Upper lobe of left lung (tissue), 6 donors: ENCODE measurements at regions not wholly inside any gene's neighbourhood (a gene's known extent, or its start where the extent isn't known, plus 50 kb on each side); places are given as distances from the start of the nearest gene placed in this dataset.
A peak's percentile ranks its signal among the peaks of the same experiment; 100 is the strongest.

Source experiments
- ATAC-seq, 2 donors: fragments of 200-7000 bp; cut with Tn5 transposase; one replicate each; pipeline ENCODE4 v1.9.1; 2022; ENCODE audit warnings: mild to moderate bottlenecking in 2 of 2, moderate library complexity in 2 of 2; ENCODE audit not compliant: low FRiP score in 2 of 2
- DNase-seq, 2 donors: peaks; one replicate each; pipeline ENCODE4 v3.0.0-alpha.2; 2019 to 2020
- H3K27ac ChIP-seq, 4 donors: fragments of 200-600 bp; sonication (generic); one replicate each; pipeline ENCODE4 v1.5.1; 2016 to 2019
- H3K27me3 ChIP-seq, 4 donors: fragments of 200-600 bp; sonication (generic); one replicate each; pipeline ENCODE4 v1.5.1; 2017 to 2019
- H3K36me3 ChIP-seq, 4 donors: fragments of 200-600 bp; sonication (generic); one replicate each; pipeline ENCODE4 v1.5.1; 2016 to 2019
- H3K4me1 ChIP-seq, 4 donors: fragments of 200-600 bp; sonication (generic); one replicate each; pipeline ENCODE4 v1.5.1; 2018 to 2019
- H3K4me3 ChIP-seq, 4 donors: fragments of 200-600 bp; sonication (generic); one replicate each; pipeline ENCODE4 v1.5.1; 2017 to 2019; ENCODE audit warnings: mild to moderate bottlenecking in 2 of 4, moderate library complexity in 1 of 4
- H3K9me3 ChIP-seq, 4 donors: fragments of 200-600 bp; sonication (generic); one replicate each; pipeline ENCODE4 v1.5.1; 2018 to 2019
- CTCF ChIP-seq, 6 experiments: fragments of 450-650 bp in 4 of 6; fragments of 200-600 bp in 2 of 6; sonication (generic) in 2 of 6; IDR thresholded peaks; one replicate each; pipeline ENCODE4 v1.5.1; 2016 to 2019; ENCODE audit warnings: antibody characterized with exemption in 6 of 6
- EP300 ChIP-seq, 4 donors: sonication (generic); formaldehyde crosslinking; IDR thresholded peaks; one replicate each; pipeline ENCODE4 v1.5.1; 2017; ENCODE audit warnings: antibody characterized with exemption in 4 of 4, control low read depth in 2 of 4
- POLR2A ChIP-seq, 4 donors: fragments of 450-650 bp; IDR thresholded peaks; one replicate each; pipeline ENCODE4 v1.5.1; 2016 to 2017; ENCODE audit warnings: antibody characterized with exemption in 4 of 4, mild to moderate bottlenecking in 2 of 4
- POLR2AphosphoS5 ChIP-seq, 2 donors: sonication (generic); formaldehyde crosslinking; IDR thresholded peaks; one replicate each; pipeline ENCODE4 v1.5.1; 2017; ENCODE audit warnings: antibody characterized with exemption in 2 of 2
- WGBS, 2 donors: methylation state at CpG; one replicate each; pipeline ENCODE4 v1.1.5; 2017 to 2018; 5-methylcytosine and 5-hydroxymethylcytosine counted together
- donor health status: DM: no; HTN: no; CAD: no; lungs with moderate emphysema.
- donor health status: DM: no; HTN: yes; CAD: no; lungs with severe emphysema.

GRCh38 chr16:7980133-7980483 is 610.2 kb downstream of the TMEM114 start:
- ATAC-seq (no peak), DNase-seq (no peak)
- H3K27me3 ChIP-seq = no peaks in the 10 kb centered on the region
- no peaks in the 10 kb centered on the region for H3K36me3 ChIP-seq
- no peak overlapping the region for H3K4me3 ChIP-seq
- TF ChIP-seq CTCF (IDR thresholded peaks at IDR 0.05) = no peak
- TF ChIP-seq POLR2AphosphoS5 (IDR thresholded peaks at IDR 0.05) = no peak
- TF ChIP-seq POLR2A (IDR thresholded peaks at IDR 0.05) = no peak
- TF ChIP-seq EP300 (IDR thresholded peaks at IDR 0.05) = no peak
- 40 to 44% methylated on average over 2 of the region's 2 CpGs for WGBS, 2 donors
- H3K27ac ChIP-seq = no peak overlapping the region
- H3K9me3 ChIP-seq = no peaks in the 10 kb centered on the region
- no peaks in the 10 kb centered on the region for H3K4me1 ChIP-seq

- H3K9me3 ChIP-seq = no peaks in the 10 kb centered on the region
- H3K4me3 ChIP-seq = no peak overlapping the region
- no peak for TF ChIP-seq EP300 (IDR thresholded peaks at IDR 0.05)
- no peak for TF ChIP-seq POLR2A (IDR thresholded peaks at IDR 0.05)
- H3K4me1 ChIP-seq = no peaks in the 10 kb centered on the region
- no peak overlapping the region for H3K27ac ChIP-seq
- ATAC-seq = no peak
- DNase-seq = peak in 1 of 2 donors; percentile 12
- 76 to 78% methylated on average over 18 of the region's 18 CpGs for WGBS, 2 donors
- H3K36me3 ChIP-seq = no peaks in the 10 kb centered on the region
- H3K27me3 ChIP-seq = no peaks in the 10 kb centered on the region
Measured at GRCh38 chr16:7979448-7980132, 610.7 kb downstream of the TMEM114 start.

GRCh38 chr16:7976563-7976962 is 613.7 kb downstream of the TMEM114 start:
- DNase-seq (no peak), ATAC-seq (no peak)
- Histone ChIP-seq H3K36me3 (no peaks in the 10 kb centered on the region), H3K9me3 (no peaks in the 10 kb centered on the region), H3K4me3 (no peak overlapping the region), H3K27ac (no peak overlapping the region), H3K27me3 (no peaks in the 10 kb centered on the region), H3K4me1 (no peaks in the 10 kb centered on the region)
- no peak for TF ChIP-seq CTCF (IDR thresholded peaks at IDR 0.05)
- no peak for TF ChIP-seq EP300 (IDR thresholded peaks at IDR 0.05)
- no peak for TF ChIP-seq POLR2A (IDR thresholded peaks at IDR 0.05)
- no peak for TF ChIP-seq POLR2AphosphoS5 (IDR thresholded peaks at IDR 0.05)

- no peaks in the 10 kb centered on the region for H3K27me3 ChIP-seq
- H3K4me1 ChIP-seq = no peaks in the 10 kb centered on the region
- TF ChIP-seq POLR2A (IDR thresholded peaks at IDR 0.05) (no peak), POLR2AphosphoS5 (IDR thresholded peaks at IDR 0.05) (no peak), EP300 (IDR thresholded peaks at IDR 0.05) (no peak), CTCF (IDR thresholded peaks at IDR 0.05) (no peak)
- WGBS, 2 donors = 87 to 90% methylated on average over 5 of the region's 5 CpGs
- H3K36me3 ChIP-seq = no peaks in the 10 kb centered on the region
- ATAC-seq (no peak), DNase-seq (no peak)
- H3K9me3 ChIP-seq = no peaks in the 10 kb centered on the region
- H3K4me3 ChIP-seq = no peak overlapping the region
- no peak overlapping the region for H3K27ac ChIP-seq
Measured at GRCh38 chr16:7976125-7976524, 614.2 kb downstream of the TMEM114 start.

- 72 to 73% methylated on average over 4 of the region's 4 CpGs for WGBS, 2 donors
- no peaks in the 10 kb centered on the region for H3K9me3 ChIP-seq
- no peaks in the 10 kb centered on the region for H3K36me3 ChIP-seq
- no peak overlapping the region for H3K4me3 ChIP-seq
- H3K4me1 ChIP-seq = no peaks in the 10 kb centered on the region
- DNase-seq (no peak), ATAC-seq (no peak)
- no peaks in the 10 kb centered on the region for H3K27me3 ChIP-seq
- TF ChIP-seq EP300 (IDR thresholded peaks at IDR 0.05) (no peak), CTCF (IDR thresholded peaks at IDR 0.05) (no peak), POLR2AphosphoS5 (IDR thresholded peaks at IDR 0.05) (no peak), POLR2A (IDR thresholded peaks at IDR 0.05) (no peak)
- H3K27ac ChIP-seq = no peak overlapping the region
Measured at GRCh38 chr16:7967996-7968509, 622.3 kb downstream of the TMEM114 start.
